Spleen (tissue), 11 donors: ENCODE measurements at regions not wholly inside any gene's neighbourhood (a gene's known extent, or its start where the extent isn't known, plus 50 kb on each side); places are given as distances from the start of the nearest gene placed in this dataset.

Source experiments
- DNase-seq: peaks from one replicate; pipeline ENCODE4 v3.0.0-alpha.2; 2020
- H3K27ac ChIP-seq, 8 donors: fragments of 200-600 bp; sonication (generic) in 7 of 8; 1 replicate in 4 of 8; 2 replicates in 4 of 8; pipeline versions ENCODE4 v1.5.0 to v1.8.0; 2016 to 2021; ENCODE audit warnings: inconsistent platforms in 4 of 8, mild to moderate bottlenecking in 4 of 8, moderate library complexity in 1 of 8
- H3K27me3 ChIP-seq, 7 donors: fragments of 200-600 bp; sonication (generic) in 6 of 7; replicated peaks in 1 of 7; 1 replicate in 4 of 7; 2 replicates in 3 of 7; pipeline versions ENCODE4 v1.5.0 to v1.8.0; 2016 to 2021; ENCODE audit warnings: inconsistent platforms in 3 of 7, mild to moderate bottlenecking in 1 of 7
- H3K36me3 ChIP-seq, 6 donors: fragments of 200-600 bp; sonication (generic) in 5 of 6; 1 replicate in 4 of 6; 2 replicates in 2 of 6; pipeline versions ENCODE4 v1.5.0 to v1.8.0; 2016 to 2021; ENCODE audit warnings: inconsistent platforms in 2 of 6
- H3K4me1 ChIP-seq, 6 donors: fragments of 200-600 bp; sonication (generic) in 5 of 6; 1 replicate in 3 of 6; 2 replicates in 3 of 6; pipeline versions ENCODE4 v1.5.0 to v1.8.0; 2016 to 2021; ENCODE audit warnings: inconsistent platforms in 3 of 6
- H3K4me3 ChIP-seq, 8 donors: fragments of 200-600 bp; sonication (generic) in 7 of 8; 1 replicate in 4 of 8; 2 replicates in 4 of 8; pipeline versions ENCODE4 v1.5.0 to v1.8.0; 2016 to 2021; ENCODE audit warnings: inconsistent platforms in 4 of 8, mild to moderate bottlenecking in 4 of 8, moderate library complexity in 2 of 8
- H3K9me3 ChIP-seq, 8 donors: fragments of 200-600 bp; sonication (generic) in 7 of 8; 1 replicate in 4 of 8; 2 replicates in 4 of 8; pipeline versions ENCODE4 v1.5.0 to v1.8.0; 2016 to 2021; ENCODE audit warnings: inconsistent platforms in 4 of 8
- POLR2A ChIP-seq, 3 donors: fragments of 450-650 bp; IDR thresholded peaks; one replicate each; pipeline ENCODE4 v1.5.1; 2017; ENCODE audit warnings: antibody characterized with exemption in 3 of 3, mild to moderate bottlenecking in 1 of 3
- POLR2AphosphoS5 ChIP-seq, 3 donors: sonication (generic); formaldehyde crosslinking; IDR thresholded peaks; one replicate each; pipeline ENCODE4 v1.5.1; 2017; ENCODE audit warnings: antibody characterized with exemption in 3 of 3
- WGBS, 5 donors: extraction: QIAGEN DNeasy Blood & Tissue Kit in 3 of 5; methylation state at CpG; one replicate each; pipeline versions ENCODE4 v1.1.5 to v1.1.7; 2013 to 2018; 5-methylcytosine and 5-hydroxymethylcytosine counted together
- intact Hi-C: fragments of 100-400 bp; cut with DNase I; formaldehyde crosslinking; loops from one replicate; pipeline ENCODE4 v1.15.0; 2023; ENCODE audit warnings: low total_unique reads
- TF ChIP-seq, protein P1 (sequence below), 11 experiments: fragments of 200-600 bp in 7 of 11; fragments of 450-650 bp in 4 of 11; sonication (generic) in 4 of 11; IDR thresholded peaks in 8 of 11; conservative IDR thresholded peaks in 3 of 11; 1 replicate in 7 of 11; 2 replicates in 4 of 11; pipeline versions ENCODE4 v1.4.0 to v1.8.0; 2016 to 2021; ENCODE audit warnings: antibody characterized with exemption in 11 of 11, inconsistent platforms in 4 of 11, mild to moderate bottlenecking in 1 of 11
- donor health status: healthy with polysubstance abuse.
- donor health status: DM: no; HTN: no; CAD: no; lungs with moderate emphysema.
- donor health status: DM: no; HTN: no; CAD: no.
- donor health status: Bipolar disorder and iron deficiency.
- donor health status: healthy.
- donor health status: DM: no; HTN: no; CAD: no.
- donor health status: DM: yes; HTN: yes; CAD: no.

DNA sequence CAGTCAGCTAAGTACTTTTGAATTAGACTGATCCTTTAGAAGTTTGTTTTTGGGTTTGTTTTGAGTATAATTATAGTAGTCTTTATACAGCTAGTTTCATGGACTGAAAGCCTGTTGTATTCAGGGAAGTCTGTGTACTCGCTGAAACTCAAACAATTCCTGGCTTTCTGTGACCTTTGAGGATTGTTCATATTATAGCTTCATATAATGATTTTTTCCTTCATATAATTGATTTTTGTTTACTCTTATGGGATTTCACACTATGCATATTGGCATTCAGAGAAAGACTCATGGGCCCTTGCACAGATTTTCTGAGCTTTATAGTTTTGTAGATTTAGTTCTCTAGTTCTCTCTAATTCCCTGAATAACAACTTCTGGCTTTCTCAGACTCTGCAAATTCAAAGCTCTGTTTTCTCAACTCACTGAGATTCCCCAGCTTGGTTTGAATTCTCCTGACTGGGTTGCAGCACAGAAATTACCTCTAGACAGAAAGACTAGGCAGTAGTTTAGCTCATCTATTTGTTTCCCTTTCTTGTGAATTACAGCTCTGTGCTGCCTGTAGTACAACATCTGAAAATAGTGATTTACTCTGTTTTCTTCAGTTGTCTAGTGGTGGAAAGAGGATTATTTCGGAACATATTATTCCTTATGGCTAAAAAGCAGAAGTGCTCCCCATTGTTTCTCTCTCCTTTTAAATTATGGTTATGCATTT lies 495.9 kb upstream of the CNTNAP5 start:
- DNase-seq: no peak
- Histone ChIP-seq H3K27ac (no peak overlapping the region), H3K4me3 (no peak overlapping the region), H3K36me3 (no peaks in the 10 kb centered on the region), H3K9me3 (peaks cover 0 to 38% (median 27%) of the 10 kb centered on the region in 8 donors), H3K4me1 (no peaks in the 10 kb centered on the region), H3K27me3 (no peaks in the 10 kb centered on the region)
- no peak for TF ChIP-seq POLR2A (IDR thresholded peaks at IDR 0.05)
- TF ChIP-seq, protein P1, sequence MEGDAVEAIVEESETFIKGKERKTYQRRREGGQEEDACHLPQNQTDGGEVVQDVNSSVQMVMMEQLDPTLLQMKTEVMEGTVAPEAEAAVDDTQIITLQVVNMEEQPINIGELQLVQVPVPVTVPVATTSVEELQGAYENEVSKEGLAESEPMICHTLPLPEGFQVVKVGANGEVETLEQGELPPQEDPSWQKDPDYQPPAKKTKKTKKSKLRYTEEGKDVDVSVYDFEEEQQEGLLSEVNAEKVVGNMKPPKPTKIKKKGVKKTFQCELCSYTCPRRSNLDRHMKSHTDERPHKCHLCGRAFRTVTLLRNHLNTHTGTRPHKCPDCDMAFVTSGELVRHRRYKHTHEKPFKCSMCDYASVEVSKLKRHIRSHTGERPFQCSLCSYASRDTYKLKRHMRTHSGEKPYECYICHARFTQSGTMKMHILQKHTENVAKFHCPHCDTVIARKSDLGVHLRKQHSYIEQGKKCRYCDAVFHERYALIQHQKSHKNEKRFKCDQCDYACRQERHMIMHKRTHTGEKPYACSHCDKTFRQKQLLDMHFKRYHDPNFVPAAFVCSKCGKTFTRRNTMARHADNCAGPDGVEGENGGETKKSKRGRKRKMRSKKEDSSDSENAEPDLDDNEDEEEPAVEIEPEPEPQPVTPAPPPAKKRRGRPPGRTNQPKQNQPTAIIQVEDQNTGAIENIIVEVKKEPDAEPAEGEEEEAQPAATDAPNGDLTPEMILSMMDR (IDR thresholded peaks at IDR 0.05 in 8 of 11, conservative IDR thresholded peaks at IDR 0.05 in 3 of 11): no peak
- no peak for TF ChIP-seq POLR2AphosphoS5 (IDR thresholded peaks at IDR 0.05)
- whole genome bisulfite sequencing, 5 donors: 81 to 98% (median 85%) methylated on average over 2 of the region's 2 CpGs
- intact Hi-C loops: no loop called here

DNA sequence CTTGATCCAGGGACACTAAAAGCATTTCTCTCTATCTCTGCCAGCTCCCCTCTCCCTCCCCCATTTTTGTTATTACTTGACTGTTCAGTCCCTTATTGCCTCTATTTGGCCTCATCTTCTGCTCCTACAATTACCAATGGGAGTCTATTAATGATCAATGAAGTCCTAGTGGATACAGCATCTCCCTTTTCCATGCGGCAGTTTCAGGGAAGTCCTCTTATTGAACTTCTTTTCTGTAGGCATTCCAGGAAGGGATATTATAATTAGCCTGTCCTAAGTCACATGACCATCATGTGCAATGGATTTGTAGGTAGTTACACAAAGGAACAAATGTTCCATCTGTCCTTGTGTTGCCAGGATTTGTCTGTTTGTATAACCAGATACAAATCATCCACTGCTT lies 495.1 kb upstream of the CNTNAP5 start:
- 86 to 97% (median 95%) methylated on average over 1 of the region's 1 CpG for WGBS, 5 donors
- H3K36me3 ChIP-seq: no peaks in the 10 kb centered on the region
- no peaks in the 10 kb centered on the region for H3K27me3 ChIP-seq
- TF ChIP-seq POLR2A (IDR thresholded peaks at IDR 0.05): no peak
- TF ChIP-seq POLR2AphosphoS5 (IDR thresholded peaks at IDR 0.05): no peak
- TF ChIP-seq, protein P1 (IDR thresholded peaks at IDR 0.05 in 8 of 11, conservative IDR thresholded peaks at IDR 0.05 in 3 of 11): no peak
- H3K9me3 ChIP-seq: peaks cover 0 to 38% (median 28%) of the 10 kb centered on the region in 8 donors
- no peak overlapping the region for H3K4me3 ChIP-seq
- no peak for DNase-seq
- intact Hi-C loops: no loop called here
- H3K4me1 ChIP-seq: no peaks in the 10 kb centered on the region
- H3K27ac ChIP-seq: no peak overlapping the region

DNA sequence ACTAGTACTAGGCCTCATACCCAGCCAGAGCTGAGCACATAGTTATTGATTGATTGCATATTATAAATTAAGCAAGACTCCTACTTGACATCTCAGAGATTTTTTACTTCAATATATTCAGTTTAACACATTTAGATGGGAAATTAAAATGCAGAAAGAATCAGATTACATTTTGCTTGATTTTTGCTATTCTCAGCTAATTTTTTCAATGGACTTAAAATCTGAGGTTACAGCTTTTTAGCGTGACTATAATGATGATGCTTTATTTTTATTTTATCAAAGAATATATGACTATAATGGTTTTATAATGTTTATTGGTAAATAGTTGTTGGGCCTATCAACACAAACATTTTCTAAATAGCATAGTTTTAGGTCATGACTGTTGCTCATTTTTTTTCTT lies 493.0 kb upstream of the CNTNAP5 start:
- H3K9me3 ChIP-seq: peaks cover 0 to 24% (median 17%) of the 10 kb centered on the region in 8 donors
- intact Hi-C loops: no loop called here
- no peak for DNase-seq
- H3K4me3 ChIP-seq: no peak overlapping the region
- H3K27me3 ChIP-seq: no peaks in the 10 kb centered on the region
- 88 to 96% (median 92%) methylated on average over 1 of the region's 1 CpG for WGBS, 5 donors
- no peak overlapping the region for H3K27ac ChIP-seq
- TF ChIP-seq POLR2AphosphoS5 (IDR thresholded peaks at IDR 0.05) (no peak), POLR2A (IDR thresholded peaks at IDR 0.05) (no peak)
- TF ChIP-seq, protein P1 (IDR thresholded peaks at IDR 0.05 in 8 of 11, conservative IDR thresholded peaks at IDR 0.05 in 3 of 11): no peak
- no peaks in the 10 kb centered on the region for H3K36me3 ChIP-seq
- H3K4me1 ChIP-seq: no peaks in the 10 kb centered on the region

DNA sequence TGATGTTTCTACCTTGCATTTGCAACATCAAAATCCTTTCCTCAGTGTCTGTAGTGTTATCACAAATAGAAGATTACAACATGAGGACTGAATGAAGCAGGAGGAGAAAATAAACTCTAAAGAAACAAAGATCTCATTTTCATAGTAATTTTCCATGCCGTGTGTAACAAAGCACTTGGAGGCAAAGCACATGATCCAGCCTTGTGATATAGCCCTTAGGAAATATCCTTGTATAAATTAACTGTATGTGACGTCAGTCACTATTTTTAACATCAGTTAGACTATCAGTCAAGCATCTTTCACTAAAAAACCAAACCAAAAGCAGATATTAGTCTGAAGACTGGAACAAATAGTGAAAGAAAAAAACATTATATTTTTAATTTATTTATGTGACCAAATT lies 492.1 kb upstream of the CNTNAP5 start:
- TF ChIP-seq POLR2A (IDR thresholded peaks at IDR 0.05) (no peak), POLR2AphosphoS5 (IDR thresholded peaks at IDR 0.05) (no peak)
- TF ChIP-seq, protein P1 (IDR thresholded peaks at IDR 0.05 in 8 of 11, conservative IDR thresholded peaks at IDR 0.05 in 3 of 11): no peak
- H3K27me3 ChIP-seq: no peaks in the 10 kb centered on the region
- no peak overlapping the region for H3K4me3 ChIP-seq
- no peak for DNase-seq
- no peak overlapping the region for H3K27ac ChIP-seq
- no peaks in the 10 kb centered on the region for H3K36me3 ChIP-seq
- WGBS, 5 donors: 56 to 72% (median 63%) methylated on average over 2 of the region's 2 CpGs
- intact Hi-C loops: no loop called here
- peaks cover 0 to 28% (median 22%) of the 10 kb centered on the region in 8 donors for H3K9me3 ChIP-seq
- H3K4me1 ChIP-seq: no peaks in the 10 kb centered on the region
